Smooth muscle cell of the brain vasculature (primary cell): ENCODE measurements at regions not wholly inside any gene's neighbourhood (a gene's known extent, or its start where the extent isn't known, plus 50 kb on each side); places are given as distances from the start of the nearest gene placed in this dataset.
"Not testable (repeated sequence)": the region's sequence is repeated elsewhere in the genome, so short reads cannot be mapped to it uniquely, and the experiment has no call there.

Experiments used
- DNase-seq: peaks from one replicate; pipeline ENCODE4 v3.0.0-alpha.2; 2012; ENCODE audit warnings: low read depth, low spot score

GRCh38 chr7:138316421-138317043, 143.5 kb upstream of the TRIM24 start:
- no peak for DNase-seq

GRCh38 chr7:138317044-138317596, 142.9 kb upstream of the TRIM24 start:
- DNase-seq = no peak

- no peak for DNase-seq
Observed at GRCh38 chr7:138324941-138325340, 135.1 kb upstream of the TRIM24 start.

- DNase-seq = no peak
Observed at GRCh38 chr7:138325434-138325833, 134.6 kb upstream of the TRIM24 start.

GRCh38 chr7:138328215-138328614, 131.8 kb upstream of the TRIM24 start:
- no peak for DNase-seq

- not testable (repeated sequence) for DNase-seq
Observed at GRCh38 chr7:138332850-138333249, 127.2 kb upstream of the TRIM24 start.

GRCh38 chr7:138338361-138338760, 121.7 kb upstream of the TRIM24 start:
- DNase-seq = no peak

- DNase-seq = not testable (repeated sequence)
Observed at GRCh38 chr7:138339229-138339628, 120.8 kb upstream of the TRIM24 start.

- DNase-seq = no peak
Observed at GRCh38 chr7:138342990-138343389, 117.1 kb upstream of the TRIM24 start.

GRCh38 chr7:138345567-138345966, 114.5 kb upstream of the TRIM24 start:
- DNase-seq = no peak

- no peak for DNase-seq
Observed at GRCh38 chr7:138346975-138347374, 113.1 kb upstream of the TRIM24 start.

- DNase-seq = no peak
Observed at GRCh38 chr7:138349841-138350700, 110.0 kb upstream of the TRIM24 start.

- DNase-seq = no peak
Observed at GRCh38 chr7:138350701-138351357, 109.2 kb upstream of the TRIM24 start.

GRCh38 chr7:138352570-138353461, 107.2 kb upstream of the TRIM24 start:
- DNase-seq = no peak

GRCh38 chr7:138354066-138354465, 106.0 kb upstream of the TRIM24 start:
- no peak for DNase-seq

- DNase-seq = no peak
Observed at GRCh38 chr7:138355254-138355653, 104.8 kb upstream of the TRIM24 start.

GRCh38 chr7:138358850-138359341, 101.2 kb upstream of the TRIM24 start:
- no peak for DNase-seq

GRCh38 chr7:138359870-138360559, 100.0 kb upstream of the TRIM24 start:
- no peak for DNase-seq

- no peak for DNase-seq
Observed at GRCh38 chr7:138363721-138364120, 96.3 kb upstream of the TRIM24 start.

- DNase-seq = not testable (repeated sequence)
Observed at GRCh38 chr7:138366137-138366536, 93.9 kb upstream of the TRIM24 start.
